SK-N-SH (cell line): ENCODE measurements at regions not wholly inside any gene's neighbourhood (a gene's known extent, or its start where the extent isn't known, plus 50 kb on each side); places are given as distances from the start of the nearest gene placed in this dataset.

Experiments
- CTCF ChIA-PET: fragments of 300-600, 350-600 bp; formaldehyde crosslinking; extraction: SDS; loops from one replicate; lab custom pipeline; 2021; lab: Yijun Ruan, JAX
- POLR2A ChIA-PET: fragments of 350-600 bp; sonication (Branson Sonifier 250); formaldehyde crosslinking; extraction: SDS; loops from one replicate; lab custom pipeline; 2020; ENCODE audit warnings: antibody characterized with exemption, inconsistent platforms; lab: Yijun Ruan, JAX
- DNase-seq: peaks from one replicate; pipeline ENCODE4 v3.0.0; 2012
- H2AFZ ChIP-seq: fragments of 200-600 bp; sonication (generic); 2 replicates; pipeline ENCODE4 v1.8.1; 2016; ENCODE audit warnings: antibody characterized with exemption, mild to moderate bottlenecking, low read depth
- H3F3A ChIP-seq: fragments of 200-600 bp; sonication (generic); replicated peaks from 2 replicates; pipeline ENCODE3; 2016; ENCODE audit warnings: antibody characterized with exemption, mild to moderate bottlenecking; ENCODE audit not compliant: insufficient read depth
- H3K27ac ChIP-seq, 2 experiments: fragments of 200-500 bp in 1 of 2; fragments of 200-600 bp in 1 of 2; sonication (Bioruptor generic) in 1 of 2; sonication (generic), shearing (Covaris generic) in 1 of 2; 2 replicates each; pipeline versions ENCODE4 v1.5.1 to v1.6.1; 2014 to 2016; ENCODE audit warnings: low read depth in 2 of 2, inconsistent platforms in 1 of 2, low read length in 1 of 2, mild to moderate bottlenecking in 1 of 2, mixed read lengths in 1 of 2
- H3K27me3 ChIP-seq: fragments of 200-600 bp; sonication (generic), shearing (Covaris generic); 2 replicates; pipeline ENCODE4 v1.6.1; 2016; ENCODE audit warnings: mixed run types; ENCODE audit not compliant: insufficient read depth
- H3K36me3 ChIP-seq, 2 experiments: fragments of 200-500 bp in 1 of 2; fragments of 200-600 bp in 1 of 2; sonication (Bioruptor generic) in 1 of 2; sonication (generic) in 1 of 2; replicated peaks in 1 of 2; 2 replicates each; pipeline versions ENCODE3 to v1.5.1; 2014 to 2016; ENCODE audit warnings: low read length in 1 of 2, mild to moderate bottlenecking in 1 of 2; ENCODE audit not compliant: insufficient read depth in 2 of 2, control insufficient read depth in 1 of 2
- H3K4me1 ChIP-seq, 2 experiments: fragments of 200-500 bp in 1 of 2; fragments of 200-600 bp in 1 of 2; sonication (Bioruptor generic) in 1 of 2; sonication (generic), shearing (Covaris generic) in 1 of 2; 2 replicates each; pipeline versions ENCODE4 v1.5.1 to v1.6.1; 2014 to 2016; ENCODE audit warnings: low read depth in 1 of 2, low read length in 1 of 2, mixed run types in 1 of 2; ENCODE audit not compliant: insufficient read depth in 2 of 2, control insufficient read depth in 1 of 2
- H3K4me2 ChIP-seq: fragments of 200-600 bp; sonication (generic), shearing (Covaris generic); 2 replicates; pipeline ENCODE4 v1.6.1; 2017; ENCODE audit warnings: mixed run types
- H3K4me3 ChIP-seq, 2 experiments: fragments of 200-500 bp in 1 of 2; fragments of 200-600 bp in 1 of 2; sonication (Bioruptor generic) in 1 of 2; sonication (generic), shearing (Covaris generic) in 1 of 2; 2 replicates each; pipeline versions ENCODE4 v1.5.1 to v1.8.1; 2014 to 2016; ENCODE audit warnings: low read depth in 2 of 2, inconsistent platforms in 1 of 2, low read length in 1 of 2, mild to moderate bottlenecking in 1 of 2, mixed read lengths in 1 of 2, moderate library complexity in 1 of 2
- H3K79me2 ChIP-seq: fragments of 200-600 bp; sonication (generic); 2 replicates; pipeline ENCODE4 v1.8.1; 2017; ENCODE audit warnings: mild to moderate bottlenecking; ENCODE audit not compliant: insufficient read depth
- H3K9ac ChIP-seq: fragments of 200-600 bp; sonication (generic); 2 replicates; pipeline ENCODE4 v1.6.1; 2017; ENCODE audit warnings: mixed run types
- H3K9me2 ChIP-seq: fragments of 200-600 bp; sonication (generic); 2 replicates; pipeline ENCODE4 v1.6.1; 2017; ENCODE audit warnings: mixed run types
- H3K9me3 ChIP-seq: fragments of 200-600 bp; sonication (generic); 2 replicates; pipeline ENCODE4 v1.6.1; 2017; ENCODE audit warnings: mixed run types, mild to moderate bottlenecking, moderate library complexity
- H4K20me1 ChIP-seq: fragments of 200-600 bp; sonication (generic); 2 replicates; pipeline ENCODE4 v1.6.1; 2017; ENCODE audit warnings: mild to moderate bottlenecking, mixed run types; ENCODE audit not compliant: insufficient read depth
- EP300 ChIP-seq, 2 experiments: IDR thresholded peaks; 2 replicates each; pipeline versions ENCODE4 v1.4.0 to v1.6.1; 2012; ENCODE audit warnings: borderline replicate concordance in 1 of 2, low read depth in 1 of 2, low read length in 1 of 2
- EZH2phosphoT487 ChIP-seq: fragments of 200-600 bp; sonication (generic); IDR thresholded peaks from 2 replicates; pipeline ENCODE4 v1.6.1; 2017; ENCODE audit warnings: low read depth, mixed run types, mild to moderate bottlenecking, antibody characterized with exemption, moderate library complexity, borderline replicate concordance
- FOXM1 ChIP-seq: IDR thresholded peaks from 2 replicates; pipeline ENCODE4 v1.4.0; 2012; ENCODE audit warnings: low read depth, mild to moderate bottlenecking
- MEF2A ChIP-seq: IDR thresholded peaks from 2 replicates; pipeline ENCODE4 v1.4.0; 2012; ENCODE audit warnings: low read depth, borderline replicate concordance
- PBX3 ChIP-seq: IDR thresholded peaks from 2 replicates; pipeline ENCODE4; 2012
- RCOR1 ChIP-seq: fragments of 150-350 bp; IDR thresholded peaks from 2 replicates; pipeline ENCODE4 v1.6.1; 2017; ENCODE audit warnings: antibody characterized with exemption, low read length
- REST ChIP-seq: IDR thresholded peaks from 2 replicates; pipeline ENCODE4 v1.6.1; 2012; ENCODE audit warnings: mild to moderate bottlenecking, low read depth, low read length, moderate library complexity
- TEAD4 ChIP-seq: IDR thresholded peaks from 2 replicates; pipeline ENCODE4 v1.4.0; 2012; ENCODE audit warnings: mild to moderate bottlenecking, borderline replicate concordance; ENCODE audit not compliant: insufficient read depth
- YY1 ChIP-seq: IDR thresholded peaks from 2 replicates; pipeline ENCODE4 v1.4.0; 2012; ENCODE audit warnings: low read depth, mild to moderate bottlenecking
- WGBS: methylation state at CpG from one replicate; pipeline ENCODE4 v1.1.6; 2017; ENCODE audit warnings: low lambda C conversion rate; 5-methylcytosine and 5-hydroxymethylcytosine counted together

GRCh38 chr1:196090226-196090625 lies 518.0 kb downstream of the KCNT2 start:
- CTCF ChIA-PET, result interaction anchor here (0.8 to 1.0 kb wide), 2 partner anchors 33 to 58 kb away, joined by 3 read pairs; no protein-coding TSS in a partner anchor
- H2AFZ ChIP-seq, result no peak overlapping the region

GRCh38 chr1:196088541-196088940 lies 519.7 kb downstream of the KCNT2 start:
- H3K79me2 ChIP-seq, result no peaks in the 10 kb centered on the region
- no peak overlapping the region for H3K9ac ChIP-seq
- CTCF ChIA-PET, result no interaction called here
- H3K9me2 ChIP-seq, result no peaks in the 10 kb centered on the region
- H3K9me3 ChIP-seq, result no peaks in the 10 kb centered on the region
- H3K4me3 ChIP-seq, result no peak overlapping the region
- no peak overlapping the region for H2AFZ ChIP-seq
- no peak for DNase-seq
- H3K4me2 ChIP-seq, result no peak overlapping the region
- POLR2A ChIA-PET, result no interaction called here
- H3K36me3 ChIP-seq, result no peaks in the 10 kb centered on the region
- H3F3A ChIP-seq, result no peaks in the 10 kb centered on the region
- TF ChIP-seq EP300 (IDR thresholded peaks at IDR 0.05; ENCODE audit: borderline replicate concordance in 1 of 2, low read depth in 1 of 2, low read length in 1 of 2), result no peak
- no peaks in the 10 kb centered on the region for H4K20me1 ChIP-seq
- 81% methylated on average over 10 of the region's 10 CpGs for WGBS
- H3K4me1 ChIP-seq, result no peaks in the 10 kb centered on the region
- no peak overlapping the region for H3K27ac ChIP-seq
- no peaks in the 10 kb centered on the region for H3K27me3 ChIP-seq

More at GRCh38 chr1:196090226-196090625, 518.0 kb downstream of the KCNT2 start:
- Histone ChIP-seq H3K9ac (no peak overlapping the region), H3K36me3 (no peaks in the 10 kb centered on the region)
- no peak for TF ChIP-seq YY1
- no peak for TF ChIP-seq MEF2A
- TF ChIP-seq, all 33 proteins: peak for 0
- POLR2A ChIA-PET, result no interaction called here
- no peaks in the 10 kb centered on the region for H3K27me3 ChIP-seq
- H3K4me2 ChIP-seq, result no peak overlapping the region
- no peak overlapping the region for H3K27ac ChIP-seq
- DNase-seq, result no peak
- no peaks in the 10 kb centered on the region for H3F3A ChIP-seq
- H3K9me3 ChIP-seq, result no peaks in the 10 kb centered on the region
- H3K79me2 ChIP-seq, result no peaks in the 10 kb centered on the region
- 74% methylated on average over 3 of the region's 3 CpGs for WGBS
- H3K4me3 ChIP-seq, result no peak overlapping the region
- H3K9me2 ChIP-seq, result no peaks in the 10 kb centered on the region
- no peaks in the 10 kb centered on the region for H3K4me1 ChIP-seq
- no peaks in the 10 kb centered on the region for H4K20me1 ChIP-seq

- Histone ChIP-seq H3K9ac (no peak overlapping the region), H3F3A (no peaks in the 10 kb centered on the region), H4K20me1 (no peaks in the 10 kb centered on the region), H3K27me3 (no peaks in the 10 kb centered on the region), H3K27ac (no peak overlapping the region), H3K4me1 (no peaks in the 10 kb centered on the region; a peak in 1 of 4 replicates), H3K79me2 (no peaks in the 10 kb centered on the region), H2AFZ (no peak overlapping the region), H3K4me3 (no peak overlapping the region), H3K36me3 (no peaks in the 10 kb centered on the region), H3K4me2 (no peak overlapping the region), H3K9me3 (no peaks in the 10 kb centered on the region), H3K9me2 (no peaks in the 10 kb centered on the region)
- no peak for DNase-seq
- TF ChIP-seq PBX3 (no peak), RCOR1 (no peak), REST (no peak), TEAD4 (no peak), FOXM1 (no peak), EZH2phosphoT487 (no peak)
- WGBS, result 88% methylated on average over 3 of the region's 3 CpGs
- CTCF ChIA-PET, result no interaction called here
- POLR2A ChIA-PET, result no interaction called here
Measured at GRCh38 chr1:196078691-196079090, 529.5 kb downstream of the KCNT2 start.
